Mammary epithelial cell (primary cell): ENCODE measurements at regions not wholly inside any gene's neighbourhood (a gene's known extent, or its start where the extent isn't known, plus 50 kb on each side); places are given as distances from the start of the nearest gene placed in this dataset.

Experiments
- CTCF ChIP-seq, 2 donors: IDR thresholded peaks in 1 of 2; conservative IDR thresholded peaks in 1 of 2; 2 replicates each; pipeline ENCODE4 v1.5.1; 2011 to 2012; ENCODE audit warnings: inconsistent platforms in 2 of 2, low read length in 2 of 2, mild to moderate bottlenecking in 2 of 2, control low read depth in 1 of 2, low read depth in 1 of 2; ENCODE audit not compliant: insufficient read depth in 1 of 2; ENCODE audit errors: extremely low read depth in 1 of 2
- EZH2 ChIP-seq: IDR thresholded peaks from 2 replicates; pipeline ENCODE4 v1.6.1; 2012; ENCODE audit warnings: low read length, inconsistent platforms, borderline replicate concordance

GRCh38 chr1:65538086-65538485 is 117.6 kb downstream of the LEPR start:
- TF ChIP-seq CTCF (conservative IDR thresholded peaks at IDR 0.05 in 1 of 2, IDR thresholded peaks at IDR 0.05 in 1 of 2; ENCODE audit: extremely low read depth in 1 of 2, insufficient read depth in 1 of 2, low read depth in 1 of 2, low read length in 2 of 2) (no peak), EZH2 (no peak)
